ENCODE measurements at regions not wholly inside any gene's neighbourhood (a gene's known extent, or its start where the extent isn't known, plus 50 kb on each side); places are given as distances from the start of the nearest gene placed in this dataset.

DNA sequence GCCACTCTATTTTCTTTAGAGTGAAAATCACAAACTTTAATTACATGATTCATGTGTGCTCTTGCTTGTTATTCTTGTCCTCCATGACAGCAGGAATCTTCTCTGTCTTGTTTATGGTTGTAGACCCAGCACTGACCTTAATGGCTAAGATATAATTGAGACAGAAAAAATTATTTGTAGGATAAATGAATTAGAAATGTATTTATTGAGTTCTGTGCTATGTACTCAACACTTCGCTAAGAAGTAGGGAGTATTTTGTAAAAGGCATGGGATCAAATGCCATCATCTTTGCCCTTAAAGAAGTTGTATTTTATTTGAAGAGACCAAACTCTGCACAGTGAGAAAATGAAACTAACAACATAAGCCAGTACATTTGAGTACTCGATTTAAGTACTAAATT lies 71.2 kb downstream of the CBLN4 start:
- TF ChIP-seq, protein P1, sequence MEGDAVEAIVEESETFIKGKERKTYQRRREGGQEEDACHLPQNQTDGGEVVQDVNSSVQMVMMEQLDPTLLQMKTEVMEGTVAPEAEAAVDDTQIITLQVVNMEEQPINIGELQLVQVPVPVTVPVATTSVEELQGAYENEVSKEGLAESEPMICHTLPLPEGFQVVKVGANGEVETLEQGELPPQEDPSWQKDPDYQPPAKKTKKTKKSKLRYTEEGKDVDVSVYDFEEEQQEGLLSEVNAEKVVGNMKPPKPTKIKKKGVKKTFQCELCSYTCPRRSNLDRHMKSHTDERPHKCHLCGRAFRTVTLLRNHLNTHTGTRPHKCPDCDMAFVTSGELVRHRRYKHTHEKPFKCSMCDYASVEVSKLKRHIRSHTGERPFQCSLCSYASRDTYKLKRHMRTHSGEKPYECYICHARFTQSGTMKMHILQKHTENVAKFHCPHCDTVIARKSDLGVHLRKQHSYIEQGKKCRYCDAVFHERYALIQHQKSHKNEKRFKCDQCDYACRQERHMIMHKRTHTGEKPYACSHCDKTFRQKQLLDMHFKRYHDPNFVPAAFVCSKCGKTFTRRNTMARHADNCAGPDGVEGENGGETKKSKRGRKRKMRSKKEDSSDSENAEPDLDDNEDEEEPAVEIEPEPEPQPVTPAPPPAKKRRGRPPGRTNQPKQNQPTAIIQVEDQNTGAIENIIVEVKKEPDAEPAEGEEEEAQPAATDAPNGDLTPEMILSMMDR (IDR thresholded peaks at IDR 0.05; ENCODE audit: low read depth, low read length), result no peak
- no peak for TF ChIP-seq POLR2A (IDR thresholded peaks at IDR 0.05; ENCODE audit: extremely low read depth, insufficient read length)
- TF ChIP-seq, protein P2, sequence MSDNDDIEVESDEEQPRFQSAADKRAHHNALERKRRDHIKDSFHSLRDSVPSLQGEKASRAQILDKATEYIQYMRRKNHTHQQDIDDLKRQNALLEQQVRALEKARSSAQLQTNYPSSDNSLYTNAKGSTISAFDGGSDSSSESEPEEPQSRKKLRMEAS (IDR thresholded peaks at IDR 0.05; ENCODE audit: low read depth, low read length), result no peak
- TF ChIP-seq MYC (IDR thresholded peaks at IDR 0.05; ENCODE audit: low read depth, low read length), result no peak
